NCI-H2029 (cell line): ENCODE measurements at regions not wholly inside any gene's neighbourhood (a gene's known extent, or its start where the extent isn't known, plus 50 kb on each side); places are given as distances from the start of the nearest gene placed in this dataset.

Experiments
- DNase-seq: peaks from one replicate; lab custom pipeline; 2025; lab: John Stamatoyannopoulos, UW

GRCh38 chr16:7014756-7015155 is 317.9 kb upstream of the RBFOX1 start:
- no peak for DNase-seq

- no peak for DNase-seq
Measured at GRCh38 chr16:7013990-7014389, 318.7 kb upstream of the RBFOX1 start.

- no peak for DNase-seq
Measured at GRCh38 chr16:7004266-7004665, 328.4 kb upstream of the RBFOX1 start.

- DNase-seq = no peak
Measured at GRCh38 chr16:6993544-6993943, 339.1 kb upstream of the RBFOX1 start.

- no peak for DNase-seq
Measured at GRCh38 chr16:6988846-6989245, 343.8 kb upstream of the RBFOX1 start.

- DNase-seq = no peak
Measured at GRCh38 chr16:6977916-6978315, 354.7 kb upstream of the RBFOX1 start.

- no peak for DNase-seq
Measured at GRCh38 chr16:6977291-6977690, 355.4 kb upstream of the RBFOX1 start.

- DNase-seq = no peak
Measured at GRCh38 chr16:6976716-6977115, 355.9 kb upstream of the RBFOX1 start.

GRCh38 chr16:6970171-6970857 is 362.3 kb upstream of the RBFOX1 start:
- DNase-seq = no peak

GRCh38 chr16:6969594-6969993 is 363.1 kb upstream of the RBFOX1 start:
- DNase-seq = no peak

- DNase-seq = no peak
Measured at GRCh38 chr16:6967796-6968320, 364.8 kb upstream of the RBFOX1 start.

GRCh38 chr16:6966925-6967324 is 365.7 kb upstream of the RBFOX1 start:
- DNase-seq = no peak

- no peak for DNase-seq
Measured at GRCh38 chr16:6964679-6965078, 368.0 kb upstream of the RBFOX1 start.

- no peak for DNase-seq
Measured at GRCh38 chr16:6961704-6962103, 370.9 kb upstream of the RBFOX1 start.

GRCh38 chr16:6958184-6958583 is 374.5 kb upstream of the RBFOX1 start:
- no peak for DNase-seq

GRCh38 chr16:6957681-6958080 is 375.0 kb upstream of the RBFOX1 start:
- no peak for DNase-seq

GRCh38 chr16:6956511-6956910 is 376.1 kb upstream of the RBFOX1 start:
- no peak for DNase-seq

- no peak for DNase-seq
Measured at GRCh38 chr16:6955303-6955702, 377.3 kb upstream of the RBFOX1 start.

- no peak for DNase-seq
Measured at GRCh38 chr16:6949240-6949639, 383.4 kb upstream of the RBFOX1 start.

GRCh38 chr16:6947291-6947690 is 385.4 kb upstream of the RBFOX1 start:
- no peak for DNase-seq

GRCh38 chr16:6946802-6947201 is 385.8 kb upstream of the RBFOX1 start:
- DNase-seq = no peak

GRCh38 chr16:6946106-6946505 is 386.5 kb upstream of the RBFOX1 start:
- DNase-seq = no peak

- no peak for DNase-seq
Measured at GRCh38 chr16:6940968-6941367, 391.7 kb upstream of the RBFOX1 start.

GRCh38 chr16:6937641-6938040 is 395.0 kb upstream of the RBFOX1 start:
- no peak for DNase-seq
